Activated CD8-positive, alpha-beta T cell treated with anti-CD3 and anti-CD28 coated beads for 36 hours (primary cell): ENCODE measurements at regions not wholly inside any gene's neighbourhood (a gene's known extent, or its start where the extent isn't known, plus 50 kb on each side); places are given as distances from the start of the nearest gene placed in this dataset.

Experiments used
- ATAC-seq: fragments of 200-7000 bp; cut with Tn5 transposase; one replicate; pipeline ENCODE4 v1.10.0; 2021; ENCODE audit warnings: mild to moderate bottlenecking, moderate library complexity
- CTCF ChIA-PET: fragments of 350-600 bp; sonication (Branson Sonifier 250); formaldehyde crosslinking; loops from one replicate; lab custom pipeline; 2021; ENCODE audit warnings: antibody characterized with exemption; lab: Charles Lee
- POLR2A ChIA-PET: fragments of 350-600 bp; sonication (Branson Sonifier 250); formaldehyde crosslinking; loops from one replicate; lab custom pipeline; 2021; ENCODE audit warnings: antibody characterized with exemption; lab: Charles Lee
- DNase-seq: peaks from one replicate; pipeline ENCODE4 v3.0.0-alpha.2; 2020
- H3K27ac Mint-ChIP-seq: one replicate; pipeline ENCODE4 v1.8.0; 2021; ENCODE audit warnings: mild to moderate bottlenecking, mixed read lengths
- H3K27me3 Mint-ChIP-seq: one replicate; pipeline ENCODE4 v1.8.0; 2021; ENCODE audit warnings: mixed read lengths
- H3K36me3 Mint-ChIP-seq: one replicate; pipeline ENCODE4 v1.8.0; 2021; ENCODE audit warnings: low read depth, mixed read lengths
- H3K4me1 Mint-ChIP-seq: one replicate; pipeline ENCODE4 v1.8.0; 2021; ENCODE audit warnings: low read depth, mixed read lengths
- H3K4me3 Mint-ChIP-seq: one replicate; pipeline ENCODE4 v1.8.0; 2021; ENCODE audit warnings: mild to moderate bottlenecking, moderate library complexity, mixed read lengths
- H3K9me3 Mint-ChIP-seq: one replicate; pipeline ENCODE4 v1.8.0; 2021; ENCODE audit warnings: mixed read lengths
- CTCF ChIP-seq: fragments of 200-600 bp; IDR thresholded peaks from one replicate; pipeline ENCODE4 v1.8.0; 2022; ENCODE audit warnings: antibody characterized with exemption, mild to moderate bottlenecking
- intact Hi-C: fragments of 100-400 bp; cut with micrococcal nuclease; formaldehyde crosslinking; loops from one replicate; pipeline ENCODE4 v1.10.0; 2022

GRCh38 chr17:77611791-77612502, 346.6 kb upstream of the TNRC6C start:
- peak overlapping the region; percentile 72 for H3K27ac Mint-ChIP-seq
- CTCF ChIA-PET = interaction anchor here (0.9 kb wide), 1 partner anchor 33 kb away, joined by 3 read pairs; no protein-coding TSS in a partner anchor

GRCh38 chr17:77613218-77613617, 345.3 kb upstream of the TNRC6C start:
- Mint-ChIP-seq H3K27ac (no peak overlapping the region), H3K9me3 (peaks cover 4% of the 10 kb centered on the region), H3K27me3 (no peaks in the 10 kb centered on the region), H3K4me1 (peaks cover 36% of the 10 kb centered on the region), H3K36me3 (no peaks in the 10 kb centered on the region), H3K4me3 (no peak overlapping the region)
- no peak for TF ChIP-seq CTCF
- intact Hi-C loops = no loop called here
- ChIA-PET POLR2A (interaction anchor here (0.8 kb wide), 1 partner anchor 14 kb away, joined by 4 read pairs; no protein-coding TSS in a partner anchor), CTCF (interaction anchor here (0.9 kb wide), 1 partner anchor 32 kb away, joined by 3 read pairs; no protein-coding TSS in a partner anchor)
- DNase-seq (no peak), ATAC-seq (no peak)

More at GRCh38 chr17:77611791-77612502, 346.6 kb upstream of the TNRC6C start:
- Mint-ChIP-seq H3K4me3 (no peak overlapping the region), H3K27me3 (no peaks in the 10 kb centered on the region), H3K9me3 (peaks cover 4% of the 10 kb centered on the region), H3K36me3 (no peaks in the 10 kb centered on the region), H3K4me1 (peaks cover 31% of the 10 kb centered on the region)
- DNase-seq (no peak), ATAC-seq (no peak)
- POLR2A ChIA-PET = interaction anchor here (0.6 to 2.6 kb wide), 3 partner anchors 7 to 876 kb away, joined by 3 to 10 read pairs (median 4); no protein-coding TSS in a partner anchor
- intact Hi-C loops = no loop called here
- TF ChIP-seq CTCF = no peak

- CTCF ChIA-PET = no interaction called here
- intact Hi-C loops = no loop called here
- ATAC-seq (no peak), DNase-seq (no peak)
- Mint-ChIP-seq H3K4me1 (peaks cover 40% of the 10 kb centered on the region), H3K9me3 (peaks cover 4% of the 10 kb centered on the region), H3K27ac (no peak overlapping the region), H3K4me3 (no peak overlapping the region), H3K36me3 (no peaks in the 10 kb centered on the region), H3K27me3 (no peaks in the 10 kb centered on the region)
- no peak for TF ChIP-seq CTCF
- POLR2A ChIA-PET = no interaction called here
Measured at GRCh38 chr17:77613627-77614026, 344.9 kb upstream of the TNRC6C start.

- H3K36me3 Mint-ChIP-seq = no peaks in the 10 kb centered on the region
- H3K4me3 Mint-ChIP-seq = no peak overlapping the region
- H3K27me3 Mint-ChIP-seq = no peaks in the 10 kb centered on the region
- no peak for ATAC-seq
- peaks cover 1% of the 10 kb centered on the region for H3K9me3 Mint-ChIP-seq
- ChIA-PET POLR2A (no interaction called here), CTCF (no interaction called here)
- TF ChIP-seq CTCF = no peak
- peaks cover 29% of the 10 kb centered on the region for H3K4me1 Mint-ChIP-seq
- intact Hi-C loops = no loop called here
- no peak for DNase-seq
- no peak overlapping the region for H3K27ac Mint-ChIP-seq
Measured at GRCh38 chr17:77615703-77616253, 342.7 kb upstream of the TNRC6C start.

GRCh38 chr17:77616254-77616731, 342.2 kb upstream of the TNRC6C start:
- peaks cover 1% of the 10 kb centered on the region for H3K9me3 Mint-ChIP-seq
- ATAC-seq (peak; percentile 61), DNase-seq (no peak)
- peak overlapping the region; percentile 12 for H3K27ac Mint-ChIP-seq
- intact Hi-C loops = no loop called here
- no peaks in the 10 kb centered on the region for H3K36me3 Mint-ChIP-seq
- CTCF ChIA-PET = no interaction called here
- peaks cover 24% of the 10 kb centered on the region for H3K4me1 Mint-ChIP-seq
- no peaks in the 10 kb centered on the region for H3K27me3 Mint-ChIP-seq
- POLR2A ChIA-PET = no interaction called here
- no peak overlapping the region for H3K4me3 Mint-ChIP-seq
- no peak for TF ChIP-seq CTCF
